ENCODE measurements at regions not wholly inside any gene's neighbourhood (a gene's known extent, or its start where the extent isn't known, plus 50 kb on each side); places are given as distances from the start of the nearest gene placed in this dataset.

GRCh38 chr3:135848051-135848450, 117.5 kb upstream of the PPP2R3A start:
- TF ChIP-seq POLR2A (IDR thresholded peaks at IDR 0.05), result no peak
- no peak for TF ChIP-seq POLR2AphosphoS5 (IDR thresholded peaks at IDR 0.05)
- no peak for TF ChIP-seq CTCF (IDR thresholded peaks at IDR 0.05)
- no peak for TF ChIP-seq EP300 (IDR thresholded peaks at IDR 0.05)
